ENCODE measurements at regions not wholly inside any gene's neighbourhood (a gene's known extent, or its start where the extent isn't known, plus 50 kb on each side); places are given as distances from the start of the nearest gene placed in this dataset.

GRCh38 chr9:34802916-34803315, 93.0 kb upstream of the CCL21 start:
- TF ChIP-seq, protein P1, sequence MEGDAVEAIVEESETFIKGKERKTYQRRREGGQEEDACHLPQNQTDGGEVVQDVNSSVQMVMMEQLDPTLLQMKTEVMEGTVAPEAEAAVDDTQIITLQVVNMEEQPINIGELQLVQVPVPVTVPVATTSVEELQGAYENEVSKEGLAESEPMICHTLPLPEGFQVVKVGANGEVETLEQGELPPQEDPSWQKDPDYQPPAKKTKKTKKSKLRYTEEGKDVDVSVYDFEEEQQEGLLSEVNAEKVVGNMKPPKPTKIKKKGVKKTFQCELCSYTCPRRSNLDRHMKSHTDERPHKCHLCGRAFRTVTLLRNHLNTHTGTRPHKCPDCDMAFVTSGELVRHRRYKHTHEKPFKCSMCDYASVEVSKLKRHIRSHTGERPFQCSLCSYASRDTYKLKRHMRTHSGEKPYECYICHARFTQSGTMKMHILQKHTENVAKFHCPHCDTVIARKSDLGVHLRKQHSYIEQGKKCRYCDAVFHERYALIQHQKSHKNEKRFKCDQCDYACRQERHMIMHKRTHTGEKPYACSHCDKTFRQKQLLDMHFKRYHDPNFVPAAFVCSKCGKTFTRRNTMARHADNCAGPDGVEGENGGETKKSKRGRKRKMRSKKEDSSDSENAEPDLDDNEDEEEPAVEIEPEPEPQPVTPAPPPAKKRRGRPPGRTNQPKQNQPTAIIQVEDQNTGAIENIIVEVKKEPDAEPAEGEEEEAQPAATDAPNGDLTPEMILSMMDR (IDR thresholded peaks at IDR 0.05; ENCODE audit: unreplicated experiment), result no peak
- DNase-seq (ENCODE audit: low spot score, unreplicated experiment), result no peak
- Mint-ChIP-seq H3K27ac (no peak overlapping the region), H3K27me3 (peaks cover 40% of the 10 kb centered on the region), H3K4me1 (ENCODE audit: low read depth) (no peaks in the 10 kb centered on the region), H3K9me3 (ENCODE audit: low read depth) (peaks cover 11% of the 10 kb centered on the region), H3K36me3 (ENCODE audit: insufficient read depth) (no peaks in the 10 kb centered on the region), H3K4me3 (ENCODE audit: low read depth) (no peak overlapping the region)

GRCh38 chr9:34797367-34797766, 87.4 kb upstream of the CCL21 start:
- Mint-ChIP-seq H3K4me1 (ENCODE audit: low read depth) (no peaks in the 10 kb centered on the region), H3K27me3 (peaks cover 33% of the 10 kb centered on the region), H3K9me3 (ENCODE audit: low read depth) (no peaks in the 10 kb centered on the region), H3K4me3 (ENCODE audit: low read depth) (no peak overlapping the region), H3K27ac (no peak overlapping the region), H3K36me3 (ENCODE audit: insufficient read depth) (no peaks in the 10 kb centered on the region)
- no peak for DNase-seq (ENCODE audit: low spot score, unreplicated experiment)
- TF ChIP-seq, protein P1 (IDR thresholded peaks at IDR 0.05; ENCODE audit: unreplicated experiment), result no peak

DNA sequence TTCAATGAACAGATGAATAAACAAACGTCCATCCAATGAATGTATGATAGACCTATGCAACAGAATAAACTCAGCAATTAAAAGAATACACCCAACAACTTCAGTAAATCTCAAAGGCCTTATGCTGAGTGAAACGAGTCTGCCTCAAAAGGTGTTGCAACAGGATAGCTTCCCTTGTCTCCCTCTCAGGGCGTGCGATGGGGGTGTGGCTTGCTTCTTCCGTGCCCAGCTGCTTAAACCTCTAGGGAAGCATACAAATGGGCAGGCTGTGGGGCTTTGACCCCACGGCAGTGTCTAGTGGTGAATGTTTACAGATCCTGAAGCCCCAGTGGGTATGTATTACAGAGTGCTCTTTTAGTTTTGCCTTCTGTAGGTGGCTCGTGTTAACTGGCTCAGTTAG, 87.0 kb upstream of the CCL21 start:
- H3K4me1 Mint-ChIP-seq (ENCODE audit: low read depth), result no peaks in the 10 kb centered on the region
- TF ChIP-seq, protein P1 (IDR thresholded peaks at IDR 0.05; ENCODE audit: unreplicated experiment), result no peak
- no peak overlapping the region for H3K4me3 Mint-ChIP-seq (ENCODE audit: low read depth)
- peaks cover 31% of the 10 kb centered on the region for H3K27me3 Mint-ChIP-seq
- DNase-seq (ENCODE audit: low spot score, unreplicated experiment), result no peak
- H3K27ac Mint-ChIP-seq, result no peak overlapping the region
- no peaks in the 10 kb centered on the region for H3K36me3 Mint-ChIP-seq (ENCODE audit: insufficient read depth)
- no peaks in the 10 kb centered on the region for H3K9me3 Mint-ChIP-seq (ENCODE audit: low read depth)

DNA sequence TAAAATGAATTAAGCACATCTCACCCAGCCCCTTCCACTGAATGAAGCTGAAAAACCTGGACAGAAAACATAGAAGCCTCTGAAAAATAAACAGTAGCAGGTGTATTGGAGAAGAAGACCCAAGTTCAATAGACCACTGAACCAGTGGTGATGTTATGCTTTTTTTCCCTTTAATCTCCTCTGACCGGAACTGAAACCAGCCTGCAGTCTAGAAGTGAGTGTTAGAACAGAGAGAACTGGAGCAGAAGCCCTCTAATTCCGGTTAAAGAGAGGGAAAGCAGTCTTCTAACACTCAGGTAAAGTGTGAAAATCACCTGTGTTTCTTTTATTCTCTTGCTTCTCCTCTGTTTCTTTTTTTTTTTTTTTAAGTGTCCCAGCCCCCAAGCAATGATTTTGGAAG, 83.5 kb upstream of the CCL21 start:
- Mint-ChIP-seq H3K27me3 (peaks cover 29% of the 10 kb centered on the region), H3K9me3 (ENCODE audit: low read depth) (no peaks in the 10 kb centered on the region), H3K4me3 (ENCODE audit: low read depth) (no peak overlapping the region), H3K27ac (no peak overlapping the region), H3K4me1 (ENCODE audit: low read depth) (no peaks in the 10 kb centered on the region), H3K36me3 (ENCODE audit: insufficient read depth) (no peaks in the 10 kb centered on the region)
- TF ChIP-seq, protein P1 (IDR thresholded peaks at IDR 0.05; ENCODE audit: unreplicated experiment), result no peak
- DNase-seq (ENCODE audit: low spot score, unreplicated experiment), result no peak

- TF ChIP-seq, protein P1 (IDR thresholded peaks at IDR 0.05; ENCODE audit: unreplicated experiment), result no peak
- DNase-seq (ENCODE audit: low spot score, unreplicated experiment), result no peak
- Mint-ChIP-seq H3K9me3 (ENCODE audit: low read depth) (no peaks in the 10 kb centered on the region), H3K4me3 (ENCODE audit: low read depth) (no peak overlapping the region), H3K27me3 (peaks cover 13% of the 10 kb centered on the region), H3K4me1 (ENCODE audit: low read depth) (no peaks in the 10 kb centered on the region), H3K36me3 (ENCODE audit: insufficient read depth) (no peaks in the 10 kb centered on the region), H3K27ac (no peak overlapping the region)
These were observed 74.1 kb upstream of the CCL21 start for GRCh38 chr9:34783951-34784487.

All from progenitor cell of endocrine pancreas (in vitro differentiated cells).